Osteoblast (primary cell): ENCODE measurements at regions not wholly inside any gene's neighbourhood (a gene's known extent, or its start where the extent isn't known, plus 50 kb on each side); places are given as distances from the start of the nearest gene placed in this dataset.

ENCODE experiments used
- DNase-seq: peaks from one replicate; pipeline ENCODE4 v3.0.0; 2011; ENCODE audit warnings: low spot score, mixed read lengths; ENCODE audit not compliant: insufficient read length; ENCODE audit errors: missing footprints
- H2AFZ ChIP-seq: 2 replicates; pipeline ENCODE4 v1.6.0; 2011; ENCODE audit warnings: mild to moderate bottlenecking, low read length
- H3K27ac ChIP-seq: 2 replicates; pipeline ENCODE4 v1.5.1; 2011; ENCODE audit warnings: mild to moderate bottlenecking, low read depth, low read length, moderate library complexity
- H3K27me3 ChIP-seq: 2 replicates; pipeline ENCODE4 v1.6.0; 2012; ENCODE audit warnings: mild to moderate bottlenecking, control low read depth, inconsistent platforms, low read length, moderate library complexity; ENCODE audit not compliant: insufficient read depth
- H3K36me3 ChIP-seq: 2 replicates; pipeline ENCODE4 v1.5.1; 2011; ENCODE audit warnings: mild to moderate bottlenecking, low read length, control low read depth, moderate library complexity; ENCODE audit not compliant: insufficient read depth
- H3K4me1 ChIP-seq: 2 replicates; pipeline ENCODE4 v1.5.1; 2011; ENCODE audit warnings: mild to moderate bottlenecking, low read length, control low read depth, moderate library complexity; ENCODE audit not compliant: insufficient read depth
- H3K4me2 ChIP-seq: 2 replicates; pipeline ENCODE4 v1.6.0; 2011; ENCODE audit warnings: mild to moderate bottlenecking, low read length; ENCODE audit not compliant: insufficient read depth
- H3K4me3 ChIP-seq: fragments of 200-600 bp; sonication (generic); 3 replicates; pipeline ENCODE4 v1.5.1; 2012; ENCODE audit warnings: mild to moderate bottlenecking, low read length, inconsistent platforms; ENCODE audit not compliant: insufficient read depth
- H3K79me2 ChIP-seq: 2 replicates; pipeline ENCODE4 v1.6.0; 2012; ENCODE audit warnings: mild to moderate bottlenecking, low read length, control low read depth, inconsistent platforms; ENCODE audit not compliant: insufficient read depth
- H3K9me3 ChIP-seq: 2 replicates; pipeline ENCODE4 v1.5.1; 2011; ENCODE audit warnings: low read depth, low read length, control low read depth
- H4K20me1 ChIP-seq: 2 replicates; pipeline ENCODE4 v1.6.0; 2012; ENCODE audit warnings: mild to moderate bottlenecking, low read length, control low read depth; ENCODE audit not compliant: insufficient read depth
- TF ChIP-seq, protein P1 (sequence below): IDR thresholded peaks from 2 replicates; pipeline ENCODE4 v1.5.1; 2011; ENCODE audit warnings: mild to moderate bottlenecking, low read depth, low read length, moderate library complexity; ENCODE audit errors: extremely low read depth

DNA sequence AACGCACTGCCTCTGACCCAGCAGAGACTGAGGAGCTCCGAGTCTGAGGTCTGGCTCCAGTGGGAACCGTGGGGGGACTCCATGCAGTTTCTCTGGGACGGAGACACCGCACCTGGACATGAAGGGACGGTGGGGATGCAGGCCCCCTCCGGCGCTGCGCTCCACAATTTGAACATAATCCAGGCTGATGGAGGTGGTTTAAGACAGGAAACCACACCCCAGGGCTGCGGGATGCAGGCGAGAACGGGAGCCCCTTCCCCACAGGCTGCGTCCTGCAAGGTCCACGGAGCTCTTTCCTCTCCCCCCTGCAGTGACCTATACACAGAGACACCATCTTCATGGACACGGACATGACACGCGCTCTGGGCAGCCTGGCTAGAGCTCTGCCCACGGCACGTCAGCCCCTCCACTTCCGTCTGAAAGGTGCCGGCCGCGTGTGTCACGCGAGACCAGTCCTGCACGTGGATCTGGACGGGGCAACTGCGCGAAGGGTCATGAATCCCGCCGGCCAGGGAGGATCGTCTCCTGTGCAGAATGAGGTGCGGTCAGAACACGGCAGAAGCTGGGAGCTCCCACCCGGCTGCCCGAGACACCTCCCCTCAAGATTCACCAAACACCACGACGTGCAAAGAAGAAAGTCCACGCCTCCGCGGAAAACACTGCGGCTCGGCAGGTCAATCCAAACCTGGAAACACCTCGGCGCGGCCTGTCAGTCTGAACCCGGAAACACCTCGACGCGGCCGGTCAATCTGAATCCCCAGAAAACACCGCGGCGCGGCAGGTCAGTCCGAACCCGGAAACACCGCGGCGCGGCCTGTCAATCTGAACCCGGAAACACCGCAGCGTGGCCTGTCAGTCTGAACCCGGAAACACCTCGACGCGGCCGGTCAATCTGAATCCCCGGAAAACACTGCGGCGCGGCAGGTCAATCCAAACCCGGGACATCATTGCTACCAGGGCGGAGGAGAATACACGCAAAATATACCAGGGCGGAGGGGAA, 212.4 kb downstream of the BRD1 start:
- no peaks in the 10 kb centered on the region for H3K4me1 ChIP-seq
- H3K9me3 ChIP-seq = peaks cover 3% of the 10 kb centered on the region
- no peak overlapping the region for H3K4me2 ChIP-seq
- no peak for DNase-seq
- TF ChIP-seq, protein P1, sequence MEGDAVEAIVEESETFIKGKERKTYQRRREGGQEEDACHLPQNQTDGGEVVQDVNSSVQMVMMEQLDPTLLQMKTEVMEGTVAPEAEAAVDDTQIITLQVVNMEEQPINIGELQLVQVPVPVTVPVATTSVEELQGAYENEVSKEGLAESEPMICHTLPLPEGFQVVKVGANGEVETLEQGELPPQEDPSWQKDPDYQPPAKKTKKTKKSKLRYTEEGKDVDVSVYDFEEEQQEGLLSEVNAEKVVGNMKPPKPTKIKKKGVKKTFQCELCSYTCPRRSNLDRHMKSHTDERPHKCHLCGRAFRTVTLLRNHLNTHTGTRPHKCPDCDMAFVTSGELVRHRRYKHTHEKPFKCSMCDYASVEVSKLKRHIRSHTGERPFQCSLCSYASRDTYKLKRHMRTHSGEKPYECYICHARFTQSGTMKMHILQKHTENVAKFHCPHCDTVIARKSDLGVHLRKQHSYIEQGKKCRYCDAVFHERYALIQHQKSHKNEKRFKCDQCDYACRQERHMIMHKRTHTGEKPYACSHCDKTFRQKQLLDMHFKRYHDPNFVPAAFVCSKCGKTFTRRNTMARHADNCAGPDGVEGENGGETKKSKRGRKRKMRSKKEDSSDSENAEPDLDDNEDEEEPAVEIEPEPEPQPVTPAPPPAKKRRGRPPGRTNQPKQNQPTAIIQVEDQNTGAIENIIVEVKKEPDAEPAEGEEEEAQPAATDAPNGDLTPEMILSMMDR = no peak
- H4K20me1 ChIP-seq = no peaks in the 10 kb centered on the region
- no peaks in the 10 kb centered on the region for H3K27me3 ChIP-seq
- H2AFZ ChIP-seq = no peak overlapping the region
- no peak overlapping the region for H3K4me3 ChIP-seq
- H3K36me3 ChIP-seq = no peaks in the 10 kb centered on the region
- no peak overlapping the region for H3K27ac ChIP-seq
- H3K79me2 ChIP-seq = no peaks in the 10 kb centered on the region

DNA sequence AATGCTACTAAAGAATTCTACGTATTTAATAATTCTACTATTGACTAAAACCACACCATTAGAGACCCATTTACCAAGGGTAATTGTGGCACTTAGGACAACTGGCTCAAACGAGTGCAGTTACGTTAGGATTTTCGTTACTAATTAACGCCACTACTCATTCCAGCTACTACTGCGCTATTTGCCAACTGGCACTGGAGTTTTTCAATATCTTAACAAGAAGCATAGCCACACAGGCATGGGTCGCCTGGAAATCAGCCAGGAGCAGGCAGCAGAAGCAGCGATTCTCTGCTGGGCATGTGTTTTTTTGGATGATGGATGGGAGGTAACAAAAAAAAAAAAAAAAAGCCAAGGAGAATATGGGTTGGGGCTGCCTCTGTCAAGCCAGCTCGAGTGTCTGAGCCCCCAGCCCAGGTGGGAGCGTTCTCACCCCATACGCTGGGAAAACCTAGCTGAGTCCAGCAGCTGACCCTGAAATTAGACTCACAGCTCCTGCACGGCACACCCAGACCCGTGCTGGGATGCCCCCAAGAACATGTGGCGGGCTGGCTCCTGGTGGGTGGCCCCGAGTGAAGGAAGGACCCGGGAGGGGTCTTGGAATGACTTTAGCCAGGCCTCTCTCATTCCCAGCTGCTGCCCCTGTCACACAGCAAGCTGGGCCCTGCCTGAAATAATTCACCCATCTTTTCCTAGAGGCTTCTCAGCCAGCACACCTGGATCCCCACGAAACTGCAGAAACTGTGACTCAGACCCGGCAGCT, 214.0 kb downstream of the BRD1 start:
- no peak overlapping the region for H3K4me2 ChIP-seq
- TF ChIP-seq, protein P1 = no peak
- H4K20me1 ChIP-seq = no peaks in the 10 kb centered on the region
- H3K27ac ChIP-seq = no peak overlapping the region
- peaks cover 3% of the 10 kb centered on the region for H3K9me3 ChIP-seq
- H2AFZ ChIP-seq = no peak overlapping the region
- H3K27me3 ChIP-seq = no peaks in the 10 kb centered on the region
- no peaks in the 10 kb centered on the region for H3K36me3 ChIP-seq
- no peak overlapping the region for H3K4me3 ChIP-seq
- H3K4me1 ChIP-seq = no peaks in the 10 kb centered on the region
- H3K79me2 ChIP-seq = no peaks in the 10 kb centered on the region
- no peak for DNase-seq

DNA sequence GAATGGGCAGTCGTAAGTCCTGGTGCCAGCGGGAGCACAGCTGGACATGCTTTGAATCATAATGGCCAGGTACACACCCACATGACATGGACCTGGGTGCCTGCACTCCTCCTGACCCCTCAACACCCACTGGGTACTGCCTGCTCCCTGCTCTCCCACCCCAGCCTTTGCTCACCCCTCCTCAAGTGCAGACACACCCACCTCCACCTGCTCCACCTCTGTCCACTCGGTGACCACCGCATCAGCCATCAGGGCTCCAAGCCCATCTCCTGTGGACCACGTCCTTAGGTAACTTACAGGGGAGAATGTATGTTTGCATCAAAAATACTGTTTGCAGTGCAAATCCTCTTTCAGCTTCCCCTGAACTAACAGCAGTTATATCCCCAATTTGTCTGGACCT, 214.6 kb downstream of the BRD1 start:
- no peak overlapping the region for H2AFZ ChIP-seq
- peaks cover 3% of the 10 kb centered on the region for H3K9me3 ChIP-seq
- H3K27ac ChIP-seq = no peak overlapping the region
- no peaks in the 10 kb centered on the region for H3K4me1 ChIP-seq
- no peak for DNase-seq
- H3K36me3 ChIP-seq = no peaks in the 10 kb centered on the region
- TF ChIP-seq, protein P1 = no peak
- H3K4me2 ChIP-seq = no peak overlapping the region
- no peaks in the 10 kb centered on the region for H3K79me2 ChIP-seq
- H3K4me3 ChIP-seq = no peak overlapping the region
- no peaks in the 10 kb centered on the region for H3K27me3 ChIP-seq
- H4K20me1 ChIP-seq = no peaks in the 10 kb centered on the region
